HCT116 (cell line): ENCODE measurements at regions not wholly inside any gene's neighbourhood (a gene's known extent, or its start where the extent isn't known, plus 50 kb on each side); places are given as distances from the start of the nearest gene placed in this dataset.
"Not testable (repeated sequence)": the region's sequence is repeated elsewhere in the genome, so short reads cannot be mapped to it uniquely, and the experiment has no call there.

Experiments
- ATAC-seq: fragments of 200-7000 bp; cut with Tn5 transposase; 2 replicates; pipeline ENCODE4 v1.9.1; 2020; ENCODE audit warnings: mild to moderate bottlenecking, moderate library complexity
- BruUV-seq: library from RNA; stranded (reverse); fragments of 400-500 nt; replicated peaks from 2 replicates; lab custom pipeline; 2021; lab: Mats Ljungman, UMichigan
- CTCF ChIA-PET: fragments of 300-600 bp; sonication (Branson Sonifier 250); formaldehyde crosslinking; loops from one replicate; lab custom pipeline; 2021; ENCODE audit warnings: antibody characterized with exemption; lab: Charles Lee
- POLR2A ChIA-PET: fragments of 300-600, 350-600 bp; sonication (Branson Sonifier 250); formaldehyde crosslinking; loops from one replicate; lab custom pipeline; 2021; ENCODE audit warnings: antibody characterized with exemption; lab: Charles Lee
- RAD21 ChIA-PET, 2 experiments: fragments of 300-600 bp; sonication (Branson Sonifier 250); formaldehyde crosslinking; loops; one replicate each; lab custom pipeline; 2023; ENCODE audit warnings: low total read pairs in 2 of 2; ENCODE audit not compliant: uncharacterized antibody in 2 of 2, unreplicated experiment in 2 of 2, low non-redundant PET in 1 of 2; lab: Charles Lee
- DNase-seq: peaks from one replicate; pipeline ENCODE4 v3.0.0-alpha.2; 2010; ENCODE audit warnings: low read depth, low spot score
- H2AFZ ChIP-seq: fragments of 200-600 bp; shearing (Covaris generic), sonication (generic); 2 replicates; pipeline ENCODE4 v1.6.1; 2017; ENCODE audit warnings: low read depth, mixed run types, mixed read lengths, antibody characterized with exemption, low read length; ENCODE audit not compliant: poor library complexity, severe bottlenecking
- H3K27ac ChIP-seq: 2 replicates; pipeline ENCODE4 v1.5.1; 2012; ENCODE audit warnings: low read depth, low read length
- H3K27me3 ChIP-seq: fragments of 200-600 bp; sonication (generic); 2 replicates; pipeline ENCODE4 v1.6.1; 2016; ENCODE audit warnings: mixed run types, low read length, mixed read lengths; ENCODE audit not compliant: insufficient read depth
- H3K36me3 ChIP-seq, 2 experiments: fragments of 200-500 bp in 1 of 2; fragments of 200-600 bp in 1 of 2; sonication (Bioruptor generic) in 1 of 2; sonication (generic) in 1 of 2; 2 replicates each; pipeline versions ENCODE4 v1.5.1 to v1.6.1; 2014 to 2016; ENCODE audit warnings: low read length in 2 of 2, inconsistent platforms in 1 of 2, mixed read lengths in 1 of 2, mixed run types in 1 of 2; ENCODE audit not compliant: insufficient read depth in 2 of 2, control insufficient read depth in 1 of 2
- H3K4me1 ChIP-seq, 2 experiments: fragments of 200-600 bp in 1 of 2; sonication (generic) in 1 of 2; 2 replicates each; pipeline versions ENCODE4 v1.5.1 to v1.6.1; 2012 to 2017; ENCODE audit warnings: low read length in 2 of 2, inconsistent platforms in 1 of 2, mild to moderate bottlenecking in 1 of 2, mixed read lengths in 1 of 2, mixed run types in 1 of 2, moderate library complexity in 1 of 2; ENCODE audit not compliant: insufficient read depth in 2 of 2, control insufficient read depth in 1 of 2
- H3K4me2 ChIP-seq: fragments of 200-600 bp; sonication (generic); 2 replicates; pipeline ENCODE4 v1.6.1; 2017; ENCODE audit warnings: mixed run types, low read length, mixed read lengths
- H3K4me3 ChIP-seq, 2 experiments: fragments of 200-600 bp in 1 of 2; sonication (generic) in 1 of 2; replicated peaks in 1 of 2; 2 replicates each; pipeline ENCODE4 v1.5.1; 2011 to 2016; ENCODE audit warnings: low read length in 2 of 2, control low read depth in 1 of 2, low read depth in 1 of 2, mild to moderate bottlenecking in 1 of 2, mixed read lengths in 1 of 2, mixed run types in 1 of 2
- H3K79me2 ChIP-seq: fragments of 200-600 bp; sonication (generic); 2 replicates; pipeline ENCODE4 v1.6.1; 2017; ENCODE audit warnings: mild to moderate bottlenecking, mixed run types, low read length, moderate library complexity, mixed read lengths; ENCODE audit not compliant: insufficient read depth
- H3K9ac ChIP-seq: fragments of 200-600 bp; sonication (generic); 2 replicates; pipeline ENCODE4 v1.6.1; 2016; ENCODE audit warnings: low read length, mixed read lengths
- H3K9me2 ChIP-seq: fragments of 200-600 bp; sonication (generic), shearing (Covaris generic); 2 replicates; pipeline ENCODE4 v1.6.1; 2017; ENCODE audit warnings: mixed run types, mild to moderate bottlenecking, moderate library complexity; ENCODE audit not compliant: insufficient read depth
- H3K9me3 ChIP-seq, 2 experiments: fragments of 200-500 bp in 1 of 2; fragments of 200-600 bp in 1 of 2; sonication (Bioruptor generic) in 1 of 2; sonication (generic) in 1 of 2; 2 replicates each; pipeline ENCODE4 v1.6.1; 2014 to 2017; ENCODE audit warnings: low read length in 2 of 2, mixed read lengths in 2 of 2, inconsistent platforms in 1 of 2, low read depth in 1 of 2, mild to moderate bottlenecking in 1 of 2, mixed run types in 1 of 2, moderate library complexity in 1 of 2; ENCODE audit not compliant: control insufficient read depth in 1 of 2, insufficient read depth in 1 of 2
- H4K20me1 ChIP-seq: fragments of 200-600 bp; sonication (generic), shearing (Covaris generic); 2 replicates; pipeline ENCODE4 v1.6.1; 2017; ENCODE audit warnings: mixed run types, mild to moderate bottlenecking, moderate library complexity; ENCODE audit not compliant: insufficient read depth
- ATF3 ChIP-seq: IDR thresholded peaks from 2 replicates; pipeline ENCODE4 v1.6.1; 2012
- CEBPB ChIP-seq: IDR thresholded peaks from 2 replicates; pipeline ENCODE4 v1.6.1; 2012; ENCODE audit warnings: low read depth
- EGR1 ChIP-seq: IDR thresholded peaks from 2 replicates; pipeline ENCODE4 v1.6.1; 2012; ENCODE audit warnings: low read depth
- ELF1 ChIP-seq: IDR thresholded peaks from 2 replicates; pipeline ENCODE4 v1.6.1; 2012; ENCODE audit warnings: low read depth, borderline replicate concordance
- EZH2 ChIP-seq: fragments of 200-600 bp; sonication (generic); IDR thresholded peaks from 2 replicates; pipeline ENCODE4 v1.6.1; 2017; ENCODE audit warnings: antibody characterized with exemption, mixed run types
- EZH2phosphoT487 ChIP-seq: fragments of 200-600 bp; IDR thresholded peaks from 2 replicates; pipeline ENCODE4 v1.6.1; 2018; ENCODE audit warnings: antibody characterized with exemption, borderline replicate concordance
- FOSL1 ChIP-seq: IDR thresholded peaks from 2 replicates; pipeline ENCODE4 v1.6.1; 2012; ENCODE audit warnings: low read depth
- POLR2A ChIP-seq: IDR thresholded peaks from 2 replicates; pipeline ENCODE4 v1.7.0; 2011; ENCODE audit warnings: borderline replicate concordance; ENCODE audit not compliant: insufficient read depth, insufficient read length; ENCODE audit errors: extremely low read depth
- POLR2AphosphoS5 ChIP-seq: IDR thresholded peaks from 2 replicates; pipeline ENCODE4 v1.6.1; 2011; ENCODE audit warnings: mild to moderate bottlenecking, low read depth, low read length, moderate library complexity
- SIN3A ChIP-seq: IDR thresholded peaks from 2 replicates; pipeline ENCODE4 v1.6.1; 2012; ENCODE audit warnings: low read depth
- SP1 ChIP-seq: IDR thresholded peaks from 2 replicates; pipeline ENCODE4 v1.6.1; 2012; ENCODE audit warnings: low read depth
- ZFX ChIP-seq: fragments of 450-650 bp; IDR thresholded peaks from 2 replicates; pipeline ENCODE4 v1.6.1; 2017
- ZNF274 ChIP-seq: fragments of 200-500 bp; sonication (Bioruptor generic); IDR thresholded peaks from 2 replicates; pipeline ENCODE4 v1.6.1; 2014; ENCODE audit warnings: mild to moderate bottlenecking, low read depth, low read length, inconsistent platforms
- intact Hi-C: fragments of 100-400 bp; cut with micrococcal nuclease; formaldehyde crosslinking; loops from 2 replicates; pipeline ENCODE4 v1.10.0; 2022
- TF ChIP-seq, protein P1 (sequence below): IDR thresholded peaks from 2 replicates; pipeline ENCODE4 v1.6.1; 2011; ENCODE audit warnings: mild to moderate bottlenecking, low read length, moderate library complexity; ENCODE audit not compliant: insufficient replicate concordance; ENCODE audit errors: extremely low read depth
- TF ChIP-seq, protein P2 (sequence below): IDR thresholded peaks from 2 replicates; pipeline ENCODE4 v1.6.1; 2012; ENCODE audit warnings: low read depth
- TF ChIP-seq, protein P3 (sequence below): IDR thresholded peaks from 2 replicates; pipeline ENCODE4 v1.6.1; 2012

DNA sequence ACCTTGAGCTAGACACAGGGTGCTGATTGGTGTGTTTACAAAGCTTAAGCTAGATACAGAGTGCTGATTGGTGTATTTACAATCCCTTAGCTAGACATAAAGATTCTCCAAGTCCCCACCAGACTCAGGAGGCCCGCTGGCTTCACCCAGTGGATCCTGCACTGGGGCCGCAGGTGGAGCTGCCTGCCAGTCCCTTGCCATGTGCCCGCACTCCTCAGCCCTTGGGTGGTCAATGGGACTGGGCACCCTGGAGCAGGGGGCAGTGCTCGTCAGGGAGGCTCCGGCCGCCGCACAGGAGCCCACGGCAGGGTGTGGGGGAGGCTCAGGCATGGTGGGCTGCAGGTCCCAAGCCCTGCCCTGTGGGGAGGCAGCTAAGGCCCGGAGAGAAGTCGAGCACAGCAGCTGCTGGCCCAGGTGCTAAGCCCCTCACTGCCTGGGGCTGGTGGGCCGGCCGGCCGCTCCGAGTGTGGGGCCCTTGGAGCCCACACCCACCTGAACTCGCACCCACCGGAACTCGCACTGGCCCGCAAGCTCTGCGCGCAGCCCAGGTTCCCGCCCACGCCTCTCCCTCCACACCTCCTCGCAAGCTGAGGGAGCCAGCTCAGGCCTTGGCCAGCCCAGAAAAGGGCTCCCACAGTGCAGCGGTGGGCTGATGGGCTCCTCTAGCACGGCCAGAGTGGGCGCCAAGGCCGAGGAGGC, 169.1 kb upstream of the ARSJ start:
- BruUV-seq, RAD21 ChIA-PET, POLR2A ChIA-PET, H2AFZ ChIP-seq, H4K20me1 ChIP-seq, DNase-seq, H3K27me3 ChIP-seq, H3K79me2 ChIP-seq, ATAC-seq, intact Hi-C loops, H3K9me2 ChIP-seq, H3K36me3 ChIP-seq, H3K4me1 ChIP-seq, H3K4me2 ChIP-seq, H3K27ac ChIP-seq, CTCF ChIA-PET, H3K4me3 ChIP-seq, H3K9ac ChIP-seq, H3K9me3 ChIP-seq: not testable (repeated sequence)

DNA sequence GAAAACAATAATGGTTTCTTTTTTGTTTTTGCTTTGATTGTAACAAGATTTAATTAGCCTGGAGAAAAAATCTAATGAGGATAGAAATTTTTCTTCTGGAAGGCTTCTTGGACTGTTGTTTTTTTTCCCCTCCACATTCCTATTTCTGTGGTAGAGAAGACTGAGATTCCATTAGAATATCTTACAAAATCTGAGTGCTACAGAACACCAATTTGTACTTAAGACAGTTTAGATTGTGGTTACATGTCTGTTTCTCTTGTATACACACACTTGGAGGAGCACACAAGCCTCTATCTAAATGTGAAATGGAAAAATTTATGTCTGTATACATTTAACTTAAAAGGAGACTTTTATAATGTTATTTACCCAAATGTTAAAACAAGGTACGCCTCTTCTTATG, 176.9 kb upstream of the ARSJ start:
- no peaks in the 10 kb centered on the region for H3K9me2 ChIP-seq
- no peak for ATAC-seq
- ChIA-PET CTCF (interaction anchor here (1.2 kb wide), 1 partner anchor 25 kb away, joined by 3 read pairs; no protein-coding TSS in a partner anchor), POLR2A (no interaction called here), RAD21 (no interaction called here)
- no peaks in the 10 kb centered on the region for H3K79me2 ChIP-seq
- no peak overlapping the region for H2AFZ ChIP-seq
- H3K4me1 ChIP-seq: no peaks in the 10 kb centered on the region
- no peaks in the 10 kb centered on the region for H3K27me3 ChIP-seq
- no peak overlapping the region for H3K4me3 ChIP-seq
- DNase-seq: no peak
- H3K9ac ChIP-seq: no peak overlapping the region
- no peaks in the 10 kb centered on the region for H3K9me3 ChIP-seq
- no peak overlapping the region for H3K27ac ChIP-seq
- BruUV-seq: no TSS peak
- no peaks in the 10 kb centered on the region for H4K20me1 ChIP-seq
- H3K4me2 ChIP-seq: no peak overlapping the region
- H3K36me3 ChIP-seq: no peaks in the 10 kb centered on the region
- intact Hi-C loops: no loop called here
- TF ChIP-seq POLR2A (no peak), EZH2 (no peak), ELF1 (no peak), SP1 (no peak), ATF3 (no peak), EGR1 (no peak), EZH2phosphoT487 (no peak), CEBPB (no peak), SIN3A (no peak), ZFX (no peak), FOSL1 (no peak), POLR2AphosphoS5 (no peak), ZNF274 (no peak)
- TF ChIP-seq, protein P1, sequence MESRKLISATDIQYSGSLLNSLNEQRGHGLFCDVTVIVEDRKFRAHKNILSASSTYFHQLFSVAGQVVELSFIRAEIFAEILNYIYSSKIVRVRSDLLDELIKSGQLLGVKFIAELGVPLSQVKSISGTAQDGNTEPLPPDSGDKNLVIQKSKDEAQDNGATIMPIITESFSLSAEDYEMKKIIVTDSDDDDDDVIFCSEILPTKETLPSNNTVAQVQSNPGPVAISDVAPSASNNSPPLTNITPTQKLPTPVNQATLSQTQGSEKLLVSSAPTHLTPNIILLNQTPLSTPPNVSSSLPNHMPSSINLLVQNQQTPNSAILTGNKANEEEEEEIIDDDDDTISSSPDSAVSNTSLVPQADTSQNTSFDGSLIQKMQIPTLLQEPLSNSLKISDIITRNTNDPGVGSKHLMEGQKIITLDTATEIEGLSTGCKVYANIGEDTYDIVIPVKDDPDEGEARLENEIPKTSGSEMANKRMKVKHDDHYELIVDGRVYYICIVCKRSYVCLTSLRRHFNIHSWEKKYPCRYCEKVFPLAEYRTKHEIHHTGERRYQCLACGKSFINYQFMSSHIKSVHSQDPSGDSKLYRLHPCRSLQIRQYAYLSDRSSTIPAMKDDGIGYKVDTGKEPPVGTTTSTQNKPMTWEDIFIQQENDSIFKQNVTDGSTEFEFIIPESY: no peak
- TF ChIP-seq, protein P2, sequence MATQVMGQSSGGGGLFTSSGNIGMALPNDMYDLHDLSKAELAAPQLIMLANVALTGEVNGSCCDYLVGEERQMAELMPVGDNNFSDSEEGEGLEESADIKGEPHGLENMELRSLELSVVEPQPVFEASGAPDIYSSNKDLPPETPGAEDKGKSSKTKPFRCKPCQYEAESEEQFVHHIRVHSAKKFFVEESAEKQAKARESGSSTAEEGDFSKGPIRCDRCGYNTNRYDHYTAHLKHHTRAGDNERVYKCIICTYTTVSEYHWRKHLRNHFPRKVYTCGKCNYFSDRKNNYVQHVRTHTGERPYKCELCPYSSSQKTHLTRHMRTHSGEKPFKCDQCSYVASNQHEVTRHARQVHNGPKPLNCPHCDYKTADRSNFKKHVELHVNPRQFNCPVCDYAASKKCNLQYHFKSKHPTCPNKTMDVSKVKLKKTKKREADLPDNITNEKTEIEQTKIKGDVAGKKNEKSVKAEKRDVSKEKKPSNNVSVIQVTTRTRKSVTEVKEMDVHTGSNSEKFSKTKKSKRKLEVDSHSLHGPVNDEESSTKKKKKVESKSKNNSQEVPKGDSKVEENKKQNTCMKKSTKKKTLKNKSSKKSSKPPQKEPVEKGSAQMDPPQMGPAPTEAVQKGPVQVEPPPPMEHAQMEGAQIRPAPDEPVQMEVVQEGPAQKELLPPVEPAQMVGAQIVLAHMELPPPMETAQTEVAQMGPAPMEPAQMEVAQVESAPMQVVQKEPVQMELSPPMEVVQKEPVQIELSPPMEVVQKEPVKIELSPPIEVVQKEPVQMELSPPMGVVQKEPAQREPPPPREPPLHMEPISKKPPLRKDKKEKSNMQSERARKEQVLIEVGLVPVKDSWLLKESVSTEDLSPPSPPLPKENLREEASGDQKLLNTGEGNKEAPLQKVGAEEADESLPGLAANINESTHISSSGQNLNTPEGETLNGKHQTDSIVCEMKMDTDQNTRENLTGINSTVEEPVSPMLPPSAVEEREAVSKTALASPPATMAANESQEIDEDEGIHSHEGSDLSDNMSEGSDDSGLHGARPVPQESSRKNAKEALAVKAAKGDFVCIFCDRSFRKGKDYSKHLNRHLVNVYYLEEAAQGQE: no peak
- TF ChIP-seq, protein P3, sequence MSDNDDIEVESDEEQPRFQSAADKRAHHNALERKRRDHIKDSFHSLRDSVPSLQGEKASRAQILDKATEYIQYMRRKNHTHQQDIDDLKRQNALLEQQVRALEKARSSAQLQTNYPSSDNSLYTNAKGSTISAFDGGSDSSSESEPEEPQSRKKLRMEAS: no peak
